Retinal pigment epithelial cell (primary cell): ENCODE measurements at regions not wholly inside any gene's neighbourhood (a gene's known extent, or its start where the extent isn't known, plus 50 kb on each side); places are given as distances from the start of the nearest gene placed in this dataset.

Experiments used
- DNase-seq: peaks from one replicate; pipeline ENCODE4 v3.0.0-alpha.2; 2010; ENCODE audit warnings: low read depth
- H3K4me3 ChIP-seq: 2 replicates; pipeline ENCODE4 v1.5.1; 2011; ENCODE audit warnings: mild to moderate bottlenecking, low read length, control low read depth, moderate library complexity
- TF ChIP-seq, protein P1 (sequence below): conservative IDR thresholded peaks from 2 replicates; pipeline ENCODE4 v1.5.1; 2011; ENCODE audit warnings: low read depth, low read length, control low read depth, inconsistent platforms

- no peak for DNase-seq
- H3K4me3 ChIP-seq = no peak overlapping the region
- TF ChIP-seq, protein P1, sequence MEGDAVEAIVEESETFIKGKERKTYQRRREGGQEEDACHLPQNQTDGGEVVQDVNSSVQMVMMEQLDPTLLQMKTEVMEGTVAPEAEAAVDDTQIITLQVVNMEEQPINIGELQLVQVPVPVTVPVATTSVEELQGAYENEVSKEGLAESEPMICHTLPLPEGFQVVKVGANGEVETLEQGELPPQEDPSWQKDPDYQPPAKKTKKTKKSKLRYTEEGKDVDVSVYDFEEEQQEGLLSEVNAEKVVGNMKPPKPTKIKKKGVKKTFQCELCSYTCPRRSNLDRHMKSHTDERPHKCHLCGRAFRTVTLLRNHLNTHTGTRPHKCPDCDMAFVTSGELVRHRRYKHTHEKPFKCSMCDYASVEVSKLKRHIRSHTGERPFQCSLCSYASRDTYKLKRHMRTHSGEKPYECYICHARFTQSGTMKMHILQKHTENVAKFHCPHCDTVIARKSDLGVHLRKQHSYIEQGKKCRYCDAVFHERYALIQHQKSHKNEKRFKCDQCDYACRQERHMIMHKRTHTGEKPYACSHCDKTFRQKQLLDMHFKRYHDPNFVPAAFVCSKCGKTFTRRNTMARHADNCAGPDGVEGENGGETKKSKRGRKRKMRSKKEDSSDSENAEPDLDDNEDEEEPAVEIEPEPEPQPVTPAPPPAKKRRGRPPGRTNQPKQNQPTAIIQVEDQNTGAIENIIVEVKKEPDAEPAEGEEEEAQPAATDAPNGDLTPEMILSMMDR = no peak
Measured at GRCh38 chr2:877747-878146, 72.9 kb upstream of the SNTG2 start.

DNA sequence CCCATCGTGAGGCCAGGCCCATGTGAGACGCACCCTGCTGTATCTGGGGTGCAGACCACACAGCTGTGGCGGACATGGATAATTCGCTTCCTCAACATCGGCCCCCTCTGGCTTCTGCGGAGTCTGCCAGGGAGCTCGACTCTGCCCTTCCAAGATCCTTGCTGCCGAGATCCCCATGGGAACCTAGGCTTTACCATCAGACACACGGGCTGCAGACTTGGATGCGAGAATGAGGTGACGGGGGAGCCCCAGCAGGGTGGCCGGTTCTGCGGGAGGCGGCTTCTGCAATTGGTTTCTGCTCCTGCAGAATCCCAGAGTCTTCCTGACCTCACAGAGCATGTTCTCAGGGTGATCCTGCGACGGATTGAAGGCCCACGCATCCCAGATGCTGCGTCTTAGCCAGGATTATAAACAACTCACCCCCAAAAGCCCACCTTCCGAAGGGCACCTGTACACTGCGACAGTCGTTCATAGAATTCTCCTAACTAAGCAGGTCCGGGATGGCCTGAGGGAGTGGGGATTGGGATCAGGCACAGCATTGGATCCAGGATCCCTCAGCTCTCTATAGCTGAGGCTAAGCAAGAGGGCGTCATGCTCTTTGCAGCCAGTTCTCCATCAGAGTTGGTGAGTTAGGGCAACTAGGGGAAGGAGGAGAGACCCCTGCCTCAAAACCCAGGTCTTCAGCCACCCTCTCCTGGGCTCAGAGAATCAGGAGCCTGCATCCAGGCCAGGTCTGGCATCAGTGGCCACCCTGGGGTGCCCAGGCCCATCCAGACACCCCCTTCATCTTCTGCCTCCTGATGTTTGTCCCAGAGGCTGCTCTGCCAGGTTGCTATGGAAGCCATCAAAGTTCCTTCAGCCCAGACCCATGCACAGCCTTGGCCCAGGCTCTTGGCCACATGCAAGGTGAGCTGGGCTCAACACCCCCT is 74.7 kb upstream of the SNTG2 start:
- DNase-seq = no peak
- H3K4me3 ChIP-seq = no peak overlapping the region
- TF ChIP-seq, protein P1 = no peak

- no peak for DNase-seq
- no peak overlapping the region for H3K4me3 ChIP-seq
- TF ChIP-seq, protein P1 = no peak
Measured at GRCh38 chr2:873651-874580, 76.7 kb upstream of the SNTG2 start.

GRCh38 chr2:873027-873426 is 77.6 kb upstream of the SNTG2 start:
- no peak for DNase-seq
- H3K4me3 ChIP-seq = no peak overlapping the region
- TF ChIP-seq, protein P1 = no peak

- no peak overlapping the region for H3K4me3 ChIP-seq
- TF ChIP-seq, protein P1 = no peak
- no peak for DNase-seq
Measured at GRCh38 chr2:871926-872680, 78.5 kb upstream of the SNTG2 start.

DNA sequence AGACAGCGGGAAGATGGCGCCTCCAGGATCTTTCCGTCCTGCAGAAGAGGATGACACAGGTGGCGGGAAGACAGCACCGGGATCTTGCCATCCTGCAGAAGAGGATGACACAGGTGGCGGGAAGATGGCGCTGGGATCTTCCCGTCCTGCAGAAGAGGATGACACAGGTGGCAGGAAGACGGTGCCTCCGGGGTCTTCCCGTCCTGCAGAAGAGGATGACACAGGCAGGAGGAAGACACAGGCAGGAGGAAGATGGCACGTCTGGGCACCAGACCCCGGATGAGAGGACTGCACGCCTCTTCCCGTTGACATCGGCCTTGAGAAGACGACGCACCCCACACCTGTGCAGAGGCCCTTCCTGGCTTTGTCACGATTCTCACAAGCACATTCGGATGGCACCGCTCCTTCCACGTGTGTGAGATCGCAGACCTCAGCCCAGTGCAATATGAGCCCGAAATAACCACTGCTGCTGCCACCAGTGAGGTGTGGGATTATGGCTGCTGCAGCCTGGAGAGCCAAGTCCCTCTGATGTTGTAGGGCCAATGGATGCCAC is 79.4 kb upstream of the SNTG2 start:
- DNase-seq = no peak
- TF ChIP-seq, protein P1 = no peak
- H3K4me3 ChIP-seq = no peak overlapping the region
